Endothelial cell (in vitro differentiated cells): ENCODE measurements at regions not wholly inside any gene's neighbourhood (a gene's known extent, or its start where the extent isn't known, plus 50 kb on each side); places are given as distances from the start of the nearest gene placed in this dataset.

Source experiments
- DNase-seq: peaks from one replicate; pipeline ENCODE4 v3.0.0; 2021; ENCODE audit warnings: low spot score
- H3K27ac Mint-ChIP-seq: one replicate; pipeline ENCODE4 v1.8.0; 2021; ENCODE audit warnings: mixed read lengths, inconsistent platforms; ENCODE audit not compliant: unreplicated experiment
- H3K27me3 Mint-ChIP-seq: one replicate; pipeline ENCODE4 v1.8.0; 2021; ENCODE audit warnings: mild to moderate bottlenecking, moderate library complexity, mixed read lengths, inconsistent platforms; ENCODE audit not compliant: unreplicated experiment
- H3K36me3 Mint-ChIP-seq: one replicate; pipeline ENCODE4 v1.8.0; 2021; ENCODE audit warnings: mild to moderate bottlenecking, low read depth, mixed read lengths, inconsistent platforms; ENCODE audit not compliant: unreplicated experiment
- H3K4me1 Mint-ChIP-seq: one replicate; pipeline ENCODE4 v1.8.0; 2021; ENCODE audit warnings: mild to moderate bottlenecking, mixed read lengths, inconsistent platforms; ENCODE audit not compliant: unreplicated experiment
- H3K4me3 Mint-ChIP-seq: one replicate; pipeline ENCODE4 v1.8.0; 2021; ENCODE audit warnings: mild to moderate bottlenecking, mixed read lengths, inconsistent platforms; ENCODE audit not compliant: unreplicated experiment
- H3K9me3 Mint-ChIP-seq: one replicate; pipeline ENCODE4 v1.8.0; 2021; ENCODE audit warnings: mixed read lengths, inconsistent platforms; ENCODE audit not compliant: unreplicated experiment
- TF ChIP-seq, protein P1 (sequence below): fragments of 200-600 bp; sonication (generic); IDR thresholded peaks from one replicate; pipeline ENCODE4 v1.5.0; 2021; ENCODE audit warnings: antibody characterized with exemption; ENCODE audit not compliant: unreplicated experiment

DNA sequence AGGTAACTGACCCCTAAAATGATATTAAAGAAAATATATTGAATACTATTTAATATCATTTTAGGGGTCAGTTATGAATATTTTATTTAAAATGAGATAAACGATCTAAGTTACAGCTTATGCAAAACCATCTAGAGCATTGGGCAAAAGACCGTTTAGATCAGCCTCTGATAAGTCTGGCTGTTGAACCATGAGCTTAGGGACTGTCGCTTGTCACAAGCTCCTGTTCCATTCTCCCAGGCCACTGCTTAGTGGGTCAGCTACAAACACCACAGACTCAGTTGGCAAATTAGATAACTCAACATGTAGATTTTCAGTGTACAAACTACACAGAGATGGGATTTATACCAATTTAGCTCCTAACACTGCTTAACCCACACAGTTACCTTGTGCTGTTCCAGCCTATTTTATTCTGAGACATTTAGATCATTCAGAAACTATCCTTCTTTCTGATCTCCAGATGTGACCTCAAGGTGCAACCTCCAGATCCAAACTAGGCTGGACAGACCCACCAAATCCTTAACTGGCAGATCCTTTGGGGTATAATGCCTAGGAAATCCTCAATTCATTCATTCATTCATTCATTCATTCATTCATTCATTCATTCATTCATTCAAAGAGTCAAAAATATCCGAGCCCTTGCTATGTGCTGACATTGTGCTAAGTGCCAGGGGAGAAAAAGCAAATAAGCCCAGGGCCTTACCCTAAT is 82.8 kb downstream of the HRH4 start:
- DNase-seq, result no peak
- TF ChIP-seq, protein P1, sequence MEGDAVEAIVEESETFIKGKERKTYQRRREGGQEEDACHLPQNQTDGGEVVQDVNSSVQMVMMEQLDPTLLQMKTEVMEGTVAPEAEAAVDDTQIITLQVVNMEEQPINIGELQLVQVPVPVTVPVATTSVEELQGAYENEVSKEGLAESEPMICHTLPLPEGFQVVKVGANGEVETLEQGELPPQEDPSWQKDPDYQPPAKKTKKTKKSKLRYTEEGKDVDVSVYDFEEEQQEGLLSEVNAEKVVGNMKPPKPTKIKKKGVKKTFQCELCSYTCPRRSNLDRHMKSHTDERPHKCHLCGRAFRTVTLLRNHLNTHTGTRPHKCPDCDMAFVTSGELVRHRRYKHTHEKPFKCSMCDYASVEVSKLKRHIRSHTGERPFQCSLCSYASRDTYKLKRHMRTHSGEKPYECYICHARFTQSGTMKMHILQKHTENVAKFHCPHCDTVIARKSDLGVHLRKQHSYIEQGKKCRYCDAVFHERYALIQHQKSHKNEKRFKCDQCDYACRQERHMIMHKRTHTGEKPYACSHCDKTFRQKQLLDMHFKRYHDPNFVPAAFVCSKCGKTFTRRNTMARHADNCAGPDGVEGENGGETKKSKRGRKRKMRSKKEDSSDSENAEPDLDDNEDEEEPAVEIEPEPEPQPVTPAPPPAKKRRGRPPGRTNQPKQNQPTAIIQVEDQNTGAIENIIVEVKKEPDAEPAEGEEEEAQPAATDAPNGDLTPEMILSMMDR, result no peak
- Mint-ChIP-seq H3K36me3 (no peaks in the 10 kb centered on the region), H3K9me3 (no peaks in the 10 kb centered on the region), H3K4me3 (no peak overlapping the region), H3K4me1 (no peaks in the 10 kb centered on the region), H3K27me3 (no peaks in the 10 kb centered on the region), H3K27ac (no peak overlapping the region)

DNA sequence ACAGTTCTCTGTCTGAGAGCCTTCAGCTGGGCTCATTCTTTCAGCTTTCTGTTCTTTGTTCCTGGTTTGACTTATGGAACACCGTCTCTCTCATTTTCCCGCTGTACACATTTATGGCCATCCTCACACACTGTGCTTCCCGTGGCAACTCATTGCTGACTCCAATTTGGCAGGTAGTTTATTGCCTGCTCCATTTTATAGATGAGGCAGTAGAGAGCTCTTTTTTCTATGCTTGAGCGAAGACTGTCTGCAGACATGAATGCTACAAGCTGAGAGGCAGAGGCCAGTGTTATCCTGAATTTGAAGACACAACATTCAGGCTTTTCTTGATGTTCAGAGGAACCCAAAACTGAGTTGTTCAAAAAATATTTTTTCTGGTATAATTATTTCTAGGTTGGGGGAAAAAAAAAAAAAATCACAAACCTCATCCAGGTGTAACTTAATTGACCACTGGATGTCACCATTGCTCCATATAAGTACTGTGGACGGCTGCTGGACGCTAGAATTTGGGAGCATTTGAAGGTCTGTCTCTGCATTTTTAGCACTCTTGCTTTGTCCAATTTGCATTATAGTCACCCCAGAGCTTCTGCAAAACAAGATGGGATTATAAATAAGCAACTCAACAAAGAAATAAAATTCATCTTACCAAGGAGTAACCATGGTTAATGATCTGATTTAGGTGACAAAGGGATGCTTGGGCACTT is 83.5 kb downstream of the HRH4 start:
- Mint-ChIP-seq H3K27ac (no peak overlapping the region), H3K9me3 (no peaks in the 10 kb centered on the region), H3K27me3 (no peaks in the 10 kb centered on the region), H3K4me1 (no peaks in the 10 kb centered on the region), H3K36me3 (no peaks in the 10 kb centered on the region), H3K4me3 (no peak overlapping the region)
- TF ChIP-seq, protein P1, result peak; percentile 51
- peak; percentile 22 for DNase-seq

DNA sequence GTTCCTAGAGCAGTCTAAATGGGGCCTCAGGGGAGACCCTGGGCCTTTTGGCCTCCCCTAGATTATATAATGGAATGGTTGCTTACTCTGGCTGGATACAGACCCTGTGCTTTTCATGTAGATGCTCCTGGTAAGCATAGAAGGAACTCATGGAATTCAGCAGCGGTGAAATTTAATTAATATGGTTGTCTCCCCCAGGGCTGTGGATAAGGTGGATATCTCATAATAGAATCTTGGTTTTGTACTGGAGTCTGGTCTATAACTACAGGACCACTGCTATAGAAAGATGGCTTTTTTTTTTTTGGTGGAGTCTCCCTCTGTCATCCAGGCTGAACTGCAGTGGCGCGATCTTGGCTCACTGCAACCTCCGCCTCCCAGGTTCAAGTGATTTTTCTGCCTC is 84.5 kb downstream of the HRH4 start:
- Mint-ChIP-seq H3K36me3 (no peaks in the 10 kb centered on the region), H3K27me3 (no peaks in the 10 kb centered on the region), H3K27ac (no peak overlapping the region), H3K4me3 (no peak overlapping the region), H3K4me1 (no peaks in the 10 kb centered on the region), H3K9me3 (no peaks in the 10 kb centered on the region)
- TF ChIP-seq, protein P1, result no peak
- DNase-seq, result no peak

DNA sequence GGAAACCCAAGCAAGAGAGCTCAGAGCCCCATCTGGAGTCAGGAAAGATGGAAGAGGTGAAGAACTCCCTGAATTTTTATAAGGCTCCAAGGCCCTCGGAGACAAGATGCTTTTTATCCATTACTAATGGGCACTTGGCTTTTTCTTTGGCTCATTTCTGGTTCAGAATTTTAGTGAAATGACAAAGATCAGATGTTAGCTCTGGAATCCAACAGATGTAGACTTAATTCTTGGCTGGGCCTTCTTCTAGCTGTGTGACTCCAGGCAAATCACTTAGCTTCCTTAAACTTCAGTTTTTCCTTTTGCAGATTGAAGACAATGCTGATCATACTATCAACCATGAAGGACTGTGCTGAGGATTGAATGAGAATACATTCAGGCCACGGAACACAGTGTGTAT is 85.2 kb downstream of the HRH4 start:
- Mint-ChIP-seq H3K4me3 (no peak overlapping the region), H3K27me3 (no peaks in the 10 kb centered on the region), H3K4me1 (no peaks in the 10 kb centered on the region), H3K36me3 (no peaks in the 10 kb centered on the region), H3K27ac (no peak overlapping the region), H3K9me3 (no peaks in the 10 kb centered on the region)
- TF ChIP-seq, protein P1, result no peak
- DNase-seq, result no peak

DNA sequence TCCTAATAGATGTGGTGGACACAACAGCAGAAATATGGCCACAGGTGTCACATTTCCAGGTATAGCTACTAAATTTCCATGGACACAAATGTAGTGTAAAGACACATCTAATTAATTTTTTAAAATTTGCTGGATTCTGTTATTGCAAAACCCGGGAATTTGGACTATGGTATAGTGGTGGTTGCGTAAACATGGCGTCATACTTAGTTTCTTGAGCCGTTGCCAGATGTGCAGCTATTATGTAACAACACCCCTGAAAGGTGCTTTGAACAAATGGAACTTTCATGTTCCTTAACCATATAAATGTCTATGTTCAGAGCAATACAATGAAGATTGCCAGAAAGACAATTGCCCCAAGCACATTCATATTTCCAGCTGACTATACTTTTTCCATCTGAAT is 85.9 kb downstream of the HRH4 start:
- Mint-ChIP-seq H3K27me3 (no peaks in the 10 kb centered on the region), H3K27ac (no peak overlapping the region), H3K4me1 (no peaks in the 10 kb centered on the region), H3K9me3 (no peaks in the 10 kb centered on the region), H3K36me3 (no peaks in the 10 kb centered on the region), H3K4me3 (no peak overlapping the region)
- TF ChIP-seq, protein P1, result no peak
- no peak for DNase-seq
